ENCODE measurements at regions not wholly inside any gene's neighbourhood (a gene's known extent, or its start where the extent isn't known, plus 50 kb on each side); places are given as distances from the start of the nearest gene placed in this dataset.

- Histone ChIP-seq H3K14ac (replicated peaks; ENCODE audit: low read depth, low read length) (no peak overlapping the region), H3K18ac (ENCODE audit: low read depth, low read length) (no peak overlapping the region), H3K23ac (ENCODE audit: low read depth, low read length) (no peak overlapping the region), H2BK120ac (ENCODE audit: low read depth, low read length) (no peak overlapping the region), H3K9me3 (ENCODE audit: control insufficient read depth, insufficient read depth, low read length) (no peaks in the 10 kb centered on the region), H4K20me1 (ENCODE audit: insufficient read depth, low read length) (no peaks in the 10 kb centered on the region), H3K4ac (ENCODE audit: low read depth, low read length) (no peak overlapping the region), H3K56ac (ENCODE audit: extremely low read depth, insufficient read depth, low read length) (no peak overlapping the region), H4K91ac (ENCODE audit: insufficient read depth, low read depth, low read length) (no peak overlapping the region), H3K36me3 (ENCODE audit: control insufficient read depth, insufficient read depth, low read length) (no peaks in the 10 kb centered on the region), H3K9ac (ENCODE audit: low read depth, low read length) (peak overlapping the region; percentile 60; the same call in 1 of the 2 replicates), H3K27me3 (ENCODE audit: control insufficient read depth, insufficient read depth, low read length) (no peaks in the 10 kb centered on the region), H2BK15ac (ENCODE audit: low read depth, low read length) (no peak overlapping the region), H3K9me1 (ENCODE audit: insufficient read depth, low read length) (no peaks in the 10 kb centered on the region), H3K4me2 (ENCODE audit: low read depth, low read length) (peak overlapping the region; percentile 72), H3K79me1 (ENCODE audit: low read depth in 1 of 2, low read length in 2 of 2) (no peaks in the 10 kb centered on the region), H2AK9ac (replicated peaks; ENCODE audit: low read depth, low read length, poor library complexity) (no peak overlapping the region), H3K4me1 (ENCODE audit: control insufficient read depth, insufficient read depth, low read length) (no peaks in the 10 kb centered on the region), H4K5ac (ENCODE audit: low read depth, low read length) (no peak overlapping the region), H3K4me3 (ENCODE audit: insufficient read depth, low read depth, low read length) (peak overlapping the region; percentile 45), H2AK5ac (ENCODE audit: low read depth, low read length) (no peak overlapping the region), H4K8ac (ENCODE audit: low read depth in 2 of 2, low read length in 2 of 2) (no peak overlapping the region), H3K27ac (ENCODE audit: insufficient read depth, low read length) (no peak overlapping the region), H2AFZ (replicated peaks; ENCODE audit: low read length, poor library complexity) (no peak overlapping the region), H2BK5ac (ENCODE audit: low read depth, low read length, poor library complexity, severe bottlenecking) (no peak overlapping the region), H2BK20ac (ENCODE audit: low read depth, low read length) (no peak overlapping the region)
- BruUV-seq (replicated peaks), result no TSS peak
- TF ChIP-seq CTCF (conservative IDR thresholded peaks at IDR 0.05; ENCODE audit: low read depth, low read length) (peak; percentile 72), NFE2L2 (IDR thresholded peaks at IDR 0.05; ENCODE audit: low read depth, low read length) (no peak), SMC3 (IDR thresholded peaks at IDR 0.05; ENCODE audit: low read depth, low read length) (peak; percentile 64), RAD21 (IDR thresholded peaks at IDR 0.05; ENCODE audit: low read length) (peak; percentile 62)
- 40% methylated on average over 1 of the region's 7 CpGs; no CpG with 5 or more reads in 1 of the 2 experiments for WGBS, 2 experiments (ENCODE audit: extremely low coverage in 2 of 2, insufficient read length in 1 of 2)
- peak; percentile 49 for DNase-seq
- CTCF ChIA-PET, result interaction anchor here (1.0 to 1.4 kb wide), 3 partner anchors 12 to 286 kb away, joined by 3 read pairs; no protein-coding TSS in a partner anchor
- POLR2A ChIA-PET (ENCODE audit: unreplicated experiment), result no interaction called here
- dilution Hi-C loops (cut with HindIII; ENCODE audit: low sequenced_read_pairs, unreplicated experiment) (no loop called here), intact Hi-C loops (cut with micrococcal nuclease) (loop anchor here (1.0 to 5.0 kb wide), 6 partner anchors 185 to 555 kb away; partner anchors contain the start of gene ANKRD17), in situ Hi-C loops (cut with MboI; ENCODE audit: low sequenced_read_pairs) (no loop called here)
- ATAC-seq (ENCODE audit: low read depth), result peak; percentile 87
Observed at GRCh38 chr4:72701987-72702819, 133.2 kb upstream of the ADAMTS3 start.

Measured in IMR-90 (cell line).